GM19467 (cell line): ENCODE measurements at regions not wholly inside any gene's neighbourhood (a gene's known extent, or its start where the extent isn't known, plus 50 kb on each side); places are given as distances from the start of the nearest gene placed in this dataset.
"Not testable (repeated sequence)": the region's sequence is repeated elsewhere in the genome, so short reads cannot be mapped to it uniquely, and the experiment has no call there.

ENCODE experiments used
- ATAC-seq: cut with Tn5 transposase; IDR thresholded peaks from one replicate; pipeline ENCODE4 v1.9.1; 2021; ENCODE audit warnings: mild to moderate bottlenecking, moderate library complexity; ENCODE audit not compliant: unreplicated experiment

DNA sequence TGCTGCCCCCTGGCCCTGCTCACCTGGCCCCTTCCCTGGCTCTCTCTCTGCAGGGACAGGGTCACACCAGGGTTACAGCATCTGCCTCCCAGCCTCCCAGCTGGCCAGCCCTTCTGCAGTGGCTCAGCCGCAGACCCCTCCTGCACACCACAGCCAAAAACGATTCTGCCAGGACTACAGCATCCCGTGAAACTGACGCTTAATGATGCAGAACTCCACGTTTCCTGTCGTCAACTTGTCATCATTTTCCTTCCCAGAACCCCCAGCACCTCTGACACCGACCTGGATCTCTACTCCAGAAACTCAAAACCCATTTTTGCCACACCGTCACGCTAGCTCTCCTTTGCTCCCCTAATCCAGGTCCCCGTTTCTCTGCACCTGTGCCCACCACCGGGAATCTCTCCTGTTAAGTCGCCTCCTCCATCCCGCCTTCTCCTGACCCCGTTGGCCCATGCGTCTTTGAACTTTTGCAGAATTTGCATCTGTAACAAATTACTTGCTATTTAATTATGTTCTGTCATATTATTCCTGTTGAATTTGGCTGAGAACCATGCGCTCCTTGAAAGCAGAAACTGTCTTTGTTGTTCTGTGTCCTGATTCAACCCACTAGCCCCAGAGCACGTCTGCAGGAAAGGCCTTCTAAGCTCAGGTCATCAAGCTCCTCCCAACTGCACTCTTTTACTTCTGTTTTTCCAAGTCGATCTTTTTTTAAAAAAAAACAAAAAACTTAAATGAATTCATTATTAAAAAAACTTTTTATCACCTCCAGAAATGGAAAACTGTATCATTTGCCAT lies 173.2 kb upstream of the COPS8 start:
- ATAC-seq = no peak

DNA sequence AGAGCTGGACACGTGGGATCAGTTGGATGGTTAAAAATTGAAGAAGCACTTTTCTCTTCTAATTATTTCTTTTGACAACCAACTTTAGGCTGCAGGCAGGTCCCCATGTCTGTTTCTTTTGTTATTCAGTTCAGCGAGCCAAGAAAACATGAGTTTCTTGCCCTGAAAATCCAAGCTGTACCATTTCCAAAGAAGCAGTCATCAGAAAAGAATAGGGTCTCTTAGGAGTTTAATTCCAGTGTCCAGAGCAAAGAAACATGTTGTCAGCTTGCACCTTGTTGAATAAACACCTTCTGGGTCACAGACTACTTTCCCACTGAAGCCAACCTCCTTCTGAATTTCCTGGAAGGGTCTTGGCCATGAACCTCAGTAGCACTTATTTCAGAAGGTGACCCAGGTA lies 170.5 kb upstream of the COPS8 start:
- ATAC-seq = no peak

DNA sequence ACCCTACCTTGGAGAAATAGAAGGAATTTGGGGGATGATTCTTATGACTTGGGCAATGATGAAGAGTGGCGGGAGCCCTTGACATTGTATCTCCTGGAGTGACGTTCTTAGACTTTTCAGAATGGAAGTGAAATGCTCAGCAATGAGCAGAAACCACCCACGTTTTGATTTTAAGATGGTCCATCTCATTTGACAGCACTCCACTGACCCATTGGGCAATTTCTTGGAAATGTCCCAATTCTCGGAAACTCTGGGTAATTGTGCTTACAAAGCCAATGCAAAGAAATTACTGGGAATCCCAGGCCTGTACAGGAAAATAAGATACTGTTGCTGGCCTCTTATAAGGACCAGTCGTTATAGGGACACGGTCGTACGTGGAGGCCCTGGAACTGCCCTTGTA lies 170.0 kb upstream of the COPS8 start:
- no peak for ATAC-seq

DNA sequence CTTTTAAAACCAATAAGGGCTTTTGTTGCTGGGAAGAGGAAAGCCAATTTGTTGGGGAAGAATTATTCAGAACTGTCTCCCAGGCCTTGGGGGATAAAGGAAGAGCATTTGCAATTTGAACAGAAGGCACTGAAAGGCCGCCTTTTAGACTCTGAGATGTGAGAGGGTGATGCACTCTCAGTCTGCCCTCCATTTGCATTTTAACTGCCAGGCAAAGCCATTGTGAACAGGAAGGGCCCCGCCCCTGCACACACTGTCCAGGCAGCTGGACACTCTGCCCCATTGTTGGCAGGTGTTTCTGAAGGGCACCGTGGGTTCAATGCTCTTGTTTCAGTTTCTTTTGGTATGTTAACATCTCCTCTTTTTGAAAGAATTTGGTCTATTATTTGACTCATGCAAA lies 169.5 kb upstream of the COPS8 start:
- no peak for ATAC-seq

DNA sequence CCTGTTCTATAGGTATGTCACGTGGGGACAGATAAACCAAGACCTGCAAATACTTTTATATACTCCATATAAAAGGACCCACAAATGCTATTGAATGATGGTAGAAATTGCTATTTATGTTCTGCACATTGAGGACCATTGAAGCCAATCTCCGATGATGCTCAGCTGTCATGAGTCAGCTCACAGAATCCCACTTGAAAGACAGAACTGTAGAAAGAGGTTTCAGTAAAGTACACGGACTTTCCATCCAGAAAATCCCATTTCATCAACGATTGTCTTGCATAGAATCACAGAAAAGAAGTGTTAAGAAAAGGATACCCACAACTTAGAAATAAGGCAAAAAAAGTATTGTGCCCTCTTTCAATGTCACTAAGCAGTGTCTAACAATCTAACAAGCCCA lies 169.0 kb upstream of the COPS8 start:
- no peak for ATAC-seq

DNA sequence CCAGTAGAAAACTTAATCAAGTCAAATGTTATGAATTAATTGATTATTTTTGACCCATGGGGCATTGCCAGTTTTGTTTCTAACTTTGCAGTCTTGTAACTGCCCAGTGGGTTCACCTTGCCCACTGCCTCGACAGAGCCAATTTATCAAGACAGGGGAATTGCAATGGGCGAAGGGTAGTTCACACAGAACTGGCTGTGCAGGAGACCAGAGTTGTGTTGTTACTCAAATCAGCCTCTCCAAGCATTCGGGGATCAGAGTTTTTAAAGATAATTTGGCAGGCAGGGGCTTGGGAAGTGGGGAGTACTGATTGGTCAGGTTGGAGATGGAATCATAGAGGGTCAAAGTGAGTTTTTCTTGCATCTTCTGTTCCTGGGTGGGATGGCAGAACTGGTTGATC lies 168.5 kb upstream of the COPS8 start:
- ATAC-seq = no peak

DNA sequence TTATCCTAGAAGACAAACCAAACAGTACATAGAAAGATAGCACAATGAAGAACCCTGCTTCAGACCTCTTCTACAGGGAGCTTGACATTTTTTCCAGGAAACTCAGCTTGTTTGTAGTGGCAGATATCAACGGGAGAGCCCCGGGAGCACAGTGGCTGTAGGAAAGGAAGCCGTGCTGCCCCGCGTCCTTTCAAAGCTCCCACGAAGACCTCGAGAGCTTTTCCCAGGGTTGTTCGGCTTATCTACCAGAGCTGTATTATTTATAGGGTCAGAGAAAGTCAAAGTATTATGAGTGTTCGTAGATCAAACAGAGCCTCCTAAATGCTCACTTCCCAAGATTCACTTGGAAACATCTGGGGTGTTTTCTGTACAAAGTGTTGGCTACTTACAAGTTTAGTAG lies 167.1 kb upstream of the COPS8 start:
- no peak for ATAC-seq

DNA sequence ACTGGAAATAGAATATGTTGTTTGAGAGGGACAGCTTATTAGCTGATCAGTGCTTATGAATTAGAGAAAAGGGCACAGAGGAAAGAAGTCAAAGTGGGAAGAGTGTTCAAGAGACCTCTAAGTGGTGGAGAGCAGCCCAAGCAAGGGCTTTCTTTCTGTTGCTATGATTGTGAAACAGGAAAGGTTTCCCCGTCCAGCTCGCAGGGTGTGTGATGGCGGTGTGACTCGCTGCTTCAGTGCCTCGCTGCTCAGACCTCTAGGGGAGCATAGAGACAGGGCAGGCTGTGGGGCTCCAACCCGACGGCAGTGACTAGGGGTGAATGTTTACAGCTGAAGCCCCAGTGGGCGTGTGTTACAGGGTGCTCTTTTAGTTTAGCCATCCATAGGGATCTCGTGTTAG lies 166.5 kb upstream of the COPS8 start:
- no peak for ATAC-seq

DNA sequence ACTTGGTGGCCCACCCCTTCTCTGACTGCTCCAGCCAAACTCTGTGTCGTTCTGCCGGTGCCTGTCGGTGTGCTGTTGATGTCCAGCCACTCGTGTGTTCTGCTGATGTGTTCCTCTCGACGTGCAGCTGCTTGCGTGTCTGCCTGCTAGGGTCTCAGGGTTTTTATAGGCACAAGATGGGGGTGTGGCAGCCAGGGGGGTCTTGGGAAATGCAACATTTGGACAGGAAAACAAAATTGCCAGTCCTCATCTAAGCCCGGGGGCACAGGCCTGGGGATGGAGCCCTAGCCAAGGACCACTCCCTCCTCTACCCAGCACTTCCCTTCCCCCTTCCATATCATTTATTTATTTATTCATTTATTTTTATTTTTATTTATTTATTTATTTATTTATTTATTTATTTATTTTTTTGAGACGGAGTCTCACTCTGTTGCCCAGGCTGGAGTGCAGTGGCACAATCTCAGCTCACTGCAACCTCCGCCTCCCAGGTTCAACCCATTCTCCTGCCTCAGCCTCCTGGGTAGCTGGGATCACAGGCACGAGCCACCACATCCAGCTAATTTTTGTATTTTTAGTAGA lies 165.8 kb upstream of the COPS8 start:
- ATAC-seq = not testable (repeated sequence)

DNA sequence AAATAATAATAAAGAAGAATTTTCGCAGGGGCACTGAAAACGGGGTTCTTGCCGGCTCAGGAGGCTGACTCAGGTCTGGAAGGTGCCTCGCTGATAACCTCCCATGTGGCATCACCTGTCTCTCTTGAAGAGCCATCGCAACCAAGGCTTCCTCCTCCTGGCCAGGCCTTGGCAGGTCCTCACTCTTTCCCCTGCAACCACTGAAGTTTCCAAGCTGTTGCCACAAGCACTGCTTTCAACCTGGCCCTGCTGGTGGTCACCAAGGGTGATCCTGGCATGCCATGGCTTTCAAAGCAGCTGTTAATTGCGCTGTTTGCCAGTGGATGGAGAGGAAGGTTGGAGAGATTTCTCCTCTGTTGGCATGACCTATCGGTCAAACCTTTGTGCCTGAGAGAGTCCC lies 163.6 kb upstream of the COPS8 start:
- ATAC-seq = no peak

DNA sequence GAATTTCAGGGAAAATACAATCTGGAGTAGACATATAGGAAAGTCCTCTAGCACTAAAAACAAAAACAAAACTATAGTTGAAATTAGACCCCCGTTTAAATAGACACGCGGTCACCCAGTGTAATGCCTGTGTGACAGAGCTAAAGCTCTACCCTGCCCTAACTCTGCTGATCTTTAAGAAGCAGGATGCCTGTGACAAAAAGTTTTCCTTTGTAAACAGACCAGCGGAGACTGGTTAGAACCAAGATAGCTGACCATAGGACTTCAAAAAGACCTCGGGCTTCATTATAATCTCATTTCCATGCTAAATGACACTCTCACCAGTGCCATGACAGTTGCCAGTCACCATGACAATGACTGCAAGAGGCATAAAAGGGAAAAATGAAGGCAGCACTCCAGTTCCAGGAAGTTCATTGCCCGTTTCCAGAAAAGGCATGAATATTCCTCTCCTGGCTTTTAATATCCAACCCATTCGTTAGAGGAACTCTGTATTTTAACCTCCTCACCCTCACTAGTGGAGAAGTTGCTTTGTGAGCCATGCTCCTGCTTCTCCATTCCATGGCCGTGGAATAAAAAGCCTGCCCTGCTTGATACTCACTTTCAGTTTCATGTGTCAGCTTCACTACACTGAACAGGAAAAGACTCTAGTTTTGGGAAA lies 157.2 kb upstream of the COPS8 start:
- no peak for ATAC-seq

DNA sequence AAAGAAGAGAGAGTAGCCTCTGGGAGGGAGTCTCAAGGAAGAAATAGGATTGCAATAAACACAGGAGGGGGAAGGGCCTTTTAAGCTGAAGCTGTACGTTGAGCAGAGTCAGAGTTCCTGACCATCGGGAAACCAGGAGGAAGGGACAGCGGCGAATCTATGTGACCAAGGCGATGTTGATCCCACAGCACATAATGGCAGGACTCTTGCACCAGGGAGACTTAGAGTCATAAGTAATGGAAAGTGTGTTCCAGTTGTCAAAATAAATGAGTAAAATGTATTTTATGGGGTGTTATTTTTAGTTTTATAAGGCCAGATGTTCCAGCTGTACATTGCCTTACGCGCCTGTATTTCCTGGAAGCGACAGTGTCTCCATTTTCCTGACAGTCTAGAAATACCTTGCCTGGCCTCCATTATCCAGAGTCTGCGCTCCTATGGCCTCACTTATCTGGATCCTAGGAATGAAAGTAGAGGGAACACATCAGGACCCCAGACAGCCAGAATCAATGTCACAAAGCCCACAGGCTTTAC lies 152.8 kb upstream of the COPS8 start:
- no peak for ATAC-seq

DNA sequence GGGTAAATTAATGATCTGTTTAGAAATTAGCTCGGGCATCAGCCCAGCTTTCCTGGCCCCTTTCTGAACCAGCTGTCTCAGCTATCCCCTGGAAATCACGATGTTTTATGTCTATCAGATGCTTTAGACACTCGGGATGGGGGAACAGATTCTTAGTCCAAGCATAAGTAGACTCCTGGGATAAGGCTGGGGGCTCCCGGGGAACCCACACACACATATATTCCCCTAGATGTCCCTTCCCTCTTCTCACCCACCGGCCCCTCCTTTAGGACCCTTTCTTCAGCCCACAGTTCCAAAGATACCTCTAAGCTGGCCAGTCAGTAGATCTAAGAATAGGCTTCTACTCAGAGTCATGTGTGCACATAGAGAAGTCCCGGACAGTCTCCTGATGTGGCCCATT lies 151.5 kb upstream of the COPS8 start:
- no peak for ATAC-seq

DNA sequence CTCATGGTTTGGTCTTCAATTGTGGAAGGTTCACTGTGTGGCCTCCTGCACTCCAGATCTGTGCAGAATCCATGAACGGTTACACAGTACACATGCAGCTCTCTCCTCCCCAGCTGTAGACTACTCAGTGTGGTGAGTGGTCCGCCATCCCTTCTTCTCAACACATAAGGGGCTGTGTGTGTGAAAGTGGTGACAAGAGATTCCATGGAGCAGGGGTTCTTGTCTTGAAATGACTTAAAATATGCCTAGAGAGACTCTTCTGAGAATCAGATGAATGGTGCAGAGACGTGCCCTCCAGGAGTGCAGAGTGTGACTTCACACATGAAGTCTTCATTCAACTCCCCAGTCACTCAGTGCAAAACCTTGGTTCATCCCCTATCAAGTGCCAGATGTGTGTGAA lies 151.0 kb upstream of the COPS8 start:
- ATAC-seq = no peak

DNA sequence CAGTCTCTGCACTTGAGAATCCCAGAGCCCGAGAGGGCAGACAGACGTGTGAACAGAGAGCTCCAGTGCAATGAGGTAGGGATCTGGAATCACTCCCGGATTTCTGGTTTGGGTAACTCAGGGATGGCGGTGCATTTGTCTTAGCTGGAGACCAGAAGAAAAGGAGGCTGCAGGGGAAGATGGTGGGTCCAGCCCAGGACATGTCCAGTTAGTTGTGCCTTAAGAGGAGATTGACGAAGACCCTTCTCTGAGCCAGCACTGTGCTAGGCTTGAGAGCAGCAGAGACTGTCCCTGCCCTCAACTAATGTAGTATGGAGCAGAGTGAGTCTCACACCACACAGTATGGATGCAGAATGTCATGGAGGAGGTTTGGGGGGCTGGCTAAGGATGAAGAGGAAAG lies 150.6 kb upstream of the COPS8 start:
- no peak for ATAC-seq

DNA sequence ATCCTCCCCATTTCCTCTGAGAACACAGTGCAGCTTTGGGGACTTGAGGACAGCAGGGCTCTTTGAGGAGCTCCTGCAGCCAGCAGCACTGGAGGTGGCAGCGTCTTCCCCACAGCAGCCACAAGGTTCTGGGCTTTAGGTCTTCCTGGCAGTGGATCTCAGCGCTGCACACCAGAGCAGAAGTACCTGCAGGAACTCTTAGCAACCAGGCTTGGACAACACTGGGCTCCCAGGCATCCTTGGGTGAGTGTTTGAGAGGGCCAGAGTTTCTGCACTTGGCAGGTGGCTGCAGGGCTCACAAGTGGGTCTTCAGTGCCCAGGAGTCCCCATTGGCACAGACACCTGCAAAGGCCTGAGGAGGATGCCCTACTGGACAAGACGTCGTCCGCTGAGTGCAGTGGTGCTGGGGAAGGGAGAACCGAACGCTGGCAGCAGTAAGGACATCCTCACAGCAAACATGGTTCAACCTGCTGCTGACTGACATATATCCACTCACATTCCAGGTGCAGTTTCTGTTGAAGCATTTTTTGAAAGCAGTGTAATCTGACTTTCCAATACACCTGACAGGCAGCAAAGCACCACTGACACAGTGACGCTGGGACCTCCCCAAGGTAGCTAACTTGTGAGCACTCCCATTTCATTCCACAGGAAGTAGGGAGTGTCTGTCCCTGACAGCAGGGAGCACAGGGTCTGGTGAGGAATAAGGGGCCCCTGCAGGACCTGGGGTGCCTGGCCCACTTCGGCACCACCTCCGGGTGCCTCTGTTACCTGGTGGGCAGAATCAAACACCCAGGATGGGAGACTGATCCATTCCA lies 149.9 kb upstream of the COPS8 start:
- no peak for ATAC-seq

DNA sequence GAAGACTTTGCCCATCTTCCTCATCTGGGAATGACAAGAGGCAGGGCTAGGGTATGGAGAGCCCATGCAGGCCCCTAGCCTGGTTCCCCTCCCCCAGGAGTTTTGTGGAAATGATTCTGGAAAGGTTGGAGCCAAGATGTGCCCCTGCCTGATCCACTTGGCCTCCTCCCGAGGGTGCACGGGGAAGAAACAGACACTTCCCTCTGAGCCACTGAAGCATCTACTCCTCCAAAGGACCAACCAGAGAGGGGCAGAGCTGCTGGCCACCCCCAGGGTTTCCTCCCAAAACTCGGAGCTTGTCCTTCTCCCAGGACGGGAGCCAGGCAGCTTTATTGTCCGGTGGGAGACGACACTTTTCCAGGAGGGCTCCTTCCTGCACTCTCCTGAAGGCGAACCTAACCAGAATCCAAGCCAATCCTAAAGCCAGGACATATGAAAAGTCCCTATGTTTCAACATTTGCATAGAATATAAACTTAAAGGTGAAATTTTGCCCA lies 149.2 kb upstream of the COPS8 start:
- no peak for ATAC-seq

DNA sequence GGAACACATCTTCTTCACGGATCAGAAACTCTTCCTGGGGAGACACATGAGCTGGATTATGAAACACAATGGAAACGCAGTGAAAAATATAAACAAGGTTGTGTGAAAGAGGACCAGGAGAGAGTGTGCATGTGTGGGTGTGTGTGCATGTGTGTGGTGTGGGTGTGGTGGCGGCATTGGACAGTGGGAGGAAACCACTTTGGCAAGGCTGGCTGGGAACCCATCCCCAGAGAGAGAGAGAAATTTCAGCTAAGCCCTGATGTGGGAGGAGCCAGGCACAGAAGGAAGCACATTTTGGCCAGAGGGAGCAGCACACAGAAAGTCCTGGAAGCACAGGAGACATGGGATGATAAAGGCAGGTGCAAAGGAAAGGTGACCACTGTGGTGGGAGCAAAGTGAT lies 147.6 kb upstream of the COPS8 start:
- no peak for ATAC-seq

DNA sequence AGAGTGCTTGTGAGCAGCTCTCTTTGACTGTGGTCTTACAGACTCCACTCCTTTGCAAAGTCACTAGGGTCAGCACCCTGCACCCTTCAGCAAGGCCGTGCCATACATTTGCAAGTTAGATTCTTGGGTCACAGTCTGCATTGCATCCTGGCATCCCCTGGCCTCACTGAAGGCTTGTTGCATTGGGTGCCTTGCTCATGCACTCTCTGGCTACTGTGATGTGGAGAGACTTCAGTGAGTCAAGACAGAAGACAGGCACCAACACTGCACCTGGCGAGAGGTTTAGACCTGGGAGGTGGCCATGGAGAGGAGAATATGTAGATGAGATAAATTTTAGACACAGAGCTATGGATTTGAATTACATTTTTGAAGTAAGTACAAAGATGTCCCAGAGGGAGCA lies 146.4 kb upstream of the COPS8 start:
- ATAC-seq = no peak

DNA sequence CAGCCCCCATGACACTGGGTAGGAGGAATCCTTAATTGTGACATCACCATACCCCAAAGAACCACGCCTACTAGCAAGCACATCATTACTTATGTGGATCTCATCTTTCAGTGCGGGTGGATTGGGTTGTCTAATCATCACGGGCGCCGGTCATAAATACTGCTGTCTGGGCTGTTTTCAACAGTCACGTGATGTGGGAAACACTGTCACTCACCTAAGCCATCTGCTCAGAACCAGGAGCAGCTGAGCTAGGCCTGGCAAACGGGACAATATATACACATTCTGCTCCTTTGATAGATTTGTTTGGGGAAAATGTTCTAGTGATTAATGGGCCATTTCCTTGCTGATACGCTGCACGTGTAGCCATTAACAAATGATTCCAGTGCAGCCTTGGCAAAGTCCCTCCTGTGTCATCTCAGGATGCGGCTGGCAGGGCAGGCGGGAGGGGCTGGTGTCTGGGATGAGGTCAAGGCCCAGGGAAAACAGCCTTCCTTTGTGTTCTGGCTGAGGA lies 145.9 kb upstream of the COPS8 start:
- no peak for ATAC-seq

DNA sequence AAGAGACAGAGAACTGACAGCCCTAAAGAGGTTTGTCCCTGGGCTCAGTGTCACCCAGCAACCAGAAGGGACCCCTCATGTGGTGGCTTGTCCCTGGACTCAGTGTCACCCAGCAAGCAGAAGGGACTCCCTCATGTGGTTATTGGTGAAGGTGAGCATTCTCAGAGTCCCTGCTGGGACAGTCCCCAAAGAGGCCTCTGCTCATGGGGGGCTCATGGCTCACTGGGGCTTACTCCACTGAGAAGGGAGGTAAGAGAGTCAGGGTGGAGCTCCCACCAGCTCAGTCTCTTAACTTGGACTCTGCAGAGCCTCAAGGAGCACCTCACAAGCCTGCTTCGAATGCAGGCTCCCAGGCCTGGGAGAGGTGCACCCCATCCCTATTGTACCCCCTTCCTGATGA lies 145.2 kb upstream of the COPS8 start:
- ATAC-seq = no peak
